Astrocyte (in vitro differentiated cells and primary cell): ENCODE measurements at regions not wholly inside any gene's neighbourhood (a gene's known extent, or its start where the extent isn't known, plus 50 kb on each side); places are given as distances from the start of the nearest gene placed in this dataset.

Experiments
- CTCF ChIP-seq: IDR thresholded peaks from 2 replicates; pipeline ENCODE4 v1.5.1; 2011; ENCODE audit warnings: low read depth, mild to moderate bottlenecking, inconsistent platforms, low read length, moderate library complexity; ENCODE audit not compliant: insufficient read depth
- EZH2 ChIP-seq: IDR thresholded peaks from 2 replicates; pipeline ENCODE4 v1.6.1; 2012; ENCODE audit warnings: mild to moderate bottlenecking, low read length, inconsistent platforms; ENCODE audit not compliant: insufficient read depth

GRCh38 chr2:4693266-4693665 lies 989.9 kb downstream of the DCDC2C start:
- no peak for TF ChIP-seq CTCF
- no peak for TF ChIP-seq EZH2
